ENCODE measurements at regions not wholly inside any gene's neighbourhood (a gene's known extent, or its start where the extent isn't known, plus 50 kb on each side); places are given as distances from the start of the nearest gene placed in this dataset.
A peak's percentile ranks its signal among the peaks of the same experiment; 100 is the strongest.

GRCh38 chr6:134437376-134437775 is 119.5 kb upstream of the SGK1 start:
- Histone ChIP-seq H3K36me3 (ENCODE audit: control insufficient read depth, low read length) (no peaks in the 10 kb centered on the region), H3K79me2 (ENCODE audit: control insufficient read depth, low read length) (no peaks in the 10 kb centered on the region), H3K4me3 (ENCODE audit: low read length) (no peak overlapping the region), H3K9me3 (ENCODE audit: control insufficient read depth, insufficient read depth, low read length) (no peaks in the 10 kb centered on the region), H3K4me1 (ENCODE audit: control insufficient read depth, low read length) (peaks cover 7% of the 10 kb centered on the region), H3K4me2 (ENCODE audit: low read length) (0 out of 2 replicates have a peak overlapping the region, but pooled peaks have one; percentile 2), H3K27ac (ENCODE audit: low read depth, low read length) (no peak overlapping the region), H4K20me1 (ENCODE audit: control insufficient read depth, insufficient read depth, low read depth, low read length) (no peaks in the 10 kb centered on the region), H3F3A (ENCODE audit: control insufficient read depth, insufficient read depth) (no peaks in the 10 kb centered on the region), H3K9me2 (replicated peaks; ENCODE audit: control insufficient read depth, low read length) (no peaks in the 10 kb centered on the region), H3K27me3 (ENCODE audit: control insufficient read depth, low read length) (peaks cover 17% of the 10 kb centered on the region)
- TF ChIP-seq CTCF (IDR thresholded peaks at IDR 0.05; ENCODE audit: low read depth, low read length, poor library complexity, severe bottlenecking), result no peak
- no peak for TF ChIP-seq EZH2phosphoT487 (IDR thresholded peaks at IDR 0.05; ENCODE audit: borderline replicate concordance, low read length)

GRCh38 chr6:134436950-134437349 is 119.0 kb upstream of the SGK1 start:
- H3K4me1 ChIP-seq (ENCODE audit: control insufficient read depth, low read length), result peaks cover 7% of the 10 kb centered on the region
- H3K4me2 ChIP-seq (ENCODE audit: low read length), result 0 out of 2 replicates have a peak overlapping the region, but pooled peaks have one; percentile 2
- no peaks in the 10 kb centered on the region for H3K9me2 ChIP-seq (replicated peaks; ENCODE audit: control insufficient read depth, low read length)
- H4K20me1 ChIP-seq (ENCODE audit: control insufficient read depth, insufficient read depth, low read depth, low read length), result no peaks in the 10 kb centered on the region
- H3K27me3 ChIP-seq (ENCODE audit: control insufficient read depth, low read length), result peaks cover 17% of the 10 kb centered on the region
- H3K79me2 ChIP-seq (ENCODE audit: control insufficient read depth, low read length), result no peaks in the 10 kb centered on the region
- H3K36me3 ChIP-seq (ENCODE audit: control insufficient read depth, low read length), result no peaks in the 10 kb centered on the region
- H3K9me3 ChIP-seq (ENCODE audit: control insufficient read depth, insufficient read depth, low read length), result no peaks in the 10 kb centered on the region
- H3K4me3 ChIP-seq (ENCODE audit: low read length), result no peak overlapping the region
- TF ChIP-seq EZH2phosphoT487 (IDR thresholded peaks at IDR 0.05; ENCODE audit: borderline replicate concordance, low read length), result no peak
- no peak for TF ChIP-seq CTCF (IDR thresholded peaks at IDR 0.05; ENCODE audit: low read depth, low read length, poor library complexity, severe bottlenecking)
- no peaks in the 10 kb centered on the region for H3F3A ChIP-seq (ENCODE audit: control insufficient read depth, insufficient read depth)
- H3K27ac ChIP-seq (ENCODE audit: low read depth, low read length), result no peak overlapping the region

- Histone ChIP-seq H3K4me3 (ENCODE audit: low read length) (no peak overlapping the region), H3K36me3 (ENCODE audit: control insufficient read depth, low read length) (no peaks in the 10 kb centered on the region), H3K4me2 (ENCODE audit: low read length) (peak overlapping the region; percentile 25; the same call in 1 of the 2 replicates), H3K9me2 (replicated peaks; ENCODE audit: control insufficient read depth, low read length) (no peaks in the 10 kb centered on the region), H3F3A (ENCODE audit: control insufficient read depth, insufficient read depth) (no peaks in the 10 kb centered on the region), H3K79me2 (ENCODE audit: control insufficient read depth, low read length) (no peaks in the 10 kb centered on the region), H3K27ac (ENCODE audit: low read depth, low read length) (no peak overlapping the region), H3K9me3 (ENCODE audit: control insufficient read depth, insufficient read depth, low read length) (no peaks in the 10 kb centered on the region), H3K27me3 (ENCODE audit: control insufficient read depth, low read length) (peaks cover 17% of the 10 kb centered on the region), H3K4me1 (ENCODE audit: control insufficient read depth, low read length) (peaks cover 7% of the 10 kb centered on the region), H4K20me1 (ENCODE audit: control insufficient read depth, insufficient read depth, low read depth, low read length) (no peaks in the 10 kb centered on the region)
- TF ChIP-seq EZH2phosphoT487 (IDR thresholded peaks at IDR 0.05; ENCODE audit: borderline replicate concordance, low read length) (no peak), CTCF (IDR thresholded peaks at IDR 0.05; ENCODE audit: low read depth, low read length, poor library complexity, severe bottlenecking) (no peak)
Measured at GRCh38 chr6:134436281-134436815, 118.4 kb upstream of the SGK1 start.

Measured in DOHH2 (cell line).